DOHH2 (cell line): ENCODE measurements at regions not wholly inside any gene's neighbourhood (a gene's known extent, or its start where the extent isn't known, plus 50 kb on each side); places are given as distances from the start of the nearest gene placed in this dataset.

Source experiments
- H3F3A ChIP-seq: fragments of 200-600 bp; sonication (generic), shearing (Covaris generic); 2 replicates; pipeline ENCODE4 v1.6.0; 2016; ENCODE audit warnings: antibody characterized with exemption, mild to moderate bottlenecking; ENCODE audit not compliant: control insufficient read depth, insufficient read depth
- H3K27ac ChIP-seq: fragments of 200-600 bp; sonication (generic); 2 replicates; pipeline ENCODE4 v1.5.1; 2014; ENCODE audit warnings: low read depth, mild to moderate bottlenecking, low read length, moderate library complexity
- H3K27me3 ChIP-seq: fragments of 200-600 bp; sonication (generic); 2 replicates; pipeline ENCODE4 v1.6.1; 2014; ENCODE audit warnings: mild to moderate bottlenecking, low read length, mixed read lengths; ENCODE audit not compliant: control insufficient read depth
- H3K36me3 ChIP-seq: fragments of 200-600 bp; sonication (generic); 2 replicates; pipeline ENCODE4 v1.6.1; 2014; ENCODE audit warnings: mild to moderate bottlenecking, low read length, moderate library complexity, mixed read lengths; ENCODE audit not compliant: control insufficient read depth
- H3K4me1 ChIP-seq: fragments of 200-600 bp; sonication (generic); 2 replicates; pipeline ENCODE4 v1.6.1; 2014; ENCODE audit warnings: mild to moderate bottlenecking, low read length, mixed read lengths; ENCODE audit not compliant: control insufficient read depth
- H3K4me2 ChIP-seq: fragments of 200-600 bp; sonication (generic); 2 replicates; pipeline ENCODE4 v1.6.0; 2014; ENCODE audit warnings: mild to moderate bottlenecking, low read length, moderate library complexity
- H3K4me3 ChIP-seq: fragments of 200-600 bp; sonication (generic); 2 replicates; pipeline ENCODE4 v1.5.1; 2014; ENCODE audit warnings: mild to moderate bottlenecking, low read length, mixed read lengths
- H3K79me2 ChIP-seq: fragments of 200-600 bp; sonication (generic); 2 replicates; pipeline ENCODE4 v1.6.1; 2014; ENCODE audit warnings: mild to moderate bottlenecking, low read length, mixed read lengths; ENCODE audit not compliant: control insufficient read depth
- H3K9me2 ChIP-seq: fragments of 200-600 bp; sonication (generic); replicated peaks from 2 replicates; pipeline ENCODE4 v1.6.1; 2014; ENCODE audit warnings: mild to moderate bottlenecking, low read length, mixed read lengths; ENCODE audit not compliant: control insufficient read depth
- H3K9me3 ChIP-seq: fragments of 200-600 bp; sonication (generic); 2 replicates; pipeline ENCODE4 v1.6.1; 2014; ENCODE audit warnings: antibody characterized with exemption, low read length, mixed read lengths; ENCODE audit not compliant: control insufficient read depth, insufficient read depth
- H4K20me1 ChIP-seq: fragments of 200-600 bp; sonication (generic); 2 replicates; pipeline ENCODE4 v1.6.0; 2014; ENCODE audit warnings: low read depth, mild to moderate bottlenecking, antibody characterized with exemption, low read length, moderate library complexity; ENCODE audit not compliant: control insufficient read depth, insufficient read depth
- CTCF ChIP-seq: fragments of 200-600 bp; sonication (generic); IDR thresholded peaks from one replicate; pipeline ENCODE4 v1.5.1; 2014; ENCODE audit warnings: antibody characterized with exemption, mild to moderate bottlenecking, low read depth, low read length; ENCODE audit not compliant: poor library complexity, severe bottlenecking
- EZH2phosphoT487 ChIP-seq: fragments of 200-600 bp; sonication (generic); IDR thresholded peaks from 2 replicates; pipeline ENCODE4 v1.6.1; 2017; ENCODE audit warnings: borderline replicate concordance, mild to moderate bottlenecking, antibody characterized with exemption, low read length, moderate library complexity, mixed read lengths

GRCh38 chr3:25960776-25961175, 170.9 kb downstream of the OXSM start:
- TF ChIP-seq CTCF (no peak), EZH2phosphoT487 (no peak)
- no peak overlapping the region for H3K27ac ChIP-seq
- no peaks in the 10 kb centered on the region; the same call in 1 of the 2 replicates for H3K9me2 ChIP-seq
- no peaks in the 10 kb centered on the region for H3F3A ChIP-seq
- no peaks in the 10 kb centered on the region for H3K9me3 ChIP-seq
- H3K36me3 ChIP-seq: no peaks in the 10 kb centered on the region
- peaks cover 5% of the 10 kb centered on the region; the same call in 1 of the 2 replicates for H3K4me1 ChIP-seq
- H3K79me2 ChIP-seq: no peaks in the 10 kb centered on the region
- H3K4me3 ChIP-seq: no peak overlapping the region
- H3K27me3 ChIP-seq: no peaks in the 10 kb centered on the region
- H4K20me1 ChIP-seq: no peaks in the 10 kb centered on the region
- no peak overlapping the region for H3K4me2 ChIP-seq

- H3K4me2 ChIP-seq: no peak overlapping the region
- H3K9me2 ChIP-seq: no peaks in the 10 kb centered on the region; the same call in 1 of the 2 replicates
- H3K36me3 ChIP-seq: no peaks in the 10 kb centered on the region
- H4K20me1 ChIP-seq: no peaks in the 10 kb centered on the region
- no peaks in the 10 kb centered on the region for H3K9me3 ChIP-seq
- H3K79me2 ChIP-seq: no peaks in the 10 kb centered on the region
- H3K4me3 ChIP-seq: no peak overlapping the region
- H3F3A ChIP-seq: no peaks in the 10 kb centered on the region
- no peak overlapping the region for H3K27ac ChIP-seq
- peaks cover 4% of the 10 kb centered on the region; the same call in 1 of the 2 replicates for H3K4me1 ChIP-seq
- no peak for TF ChIP-seq CTCF
- TF ChIP-seq EZH2phosphoT487: no peak
- no peaks in the 10 kb centered on the region for H3K27me3 ChIP-seq
Measured at GRCh38 chr3:25962255-25962654, 172.4 kb downstream of the OXSM start.

- no peaks in the 10 kb centered on the region for H3F3A ChIP-seq
- no peaks in the 10 kb centered on the region for H3K27me3 ChIP-seq
- no peak overlapping the region for H3K4me2 ChIP-seq
- no peaks in the 10 kb centered on the region for H3K4me1 ChIP-seq
- no peaks in the 10 kb centered on the region for H3K79me2 ChIP-seq
- no peaks in the 10 kb centered on the region for H3K36me3 ChIP-seq
- no peak overlapping the region for H3K27ac ChIP-seq
- TF ChIP-seq EZH2phosphoT487: no peak
- no peak for TF ChIP-seq CTCF
- no peaks in the 10 kb centered on the region for H3K9me2 ChIP-seq
- H3K9me3 ChIP-seq: no peaks in the 10 kb centered on the region
- no peak overlapping the region for H3K4me3 ChIP-seq
- H4K20me1 ChIP-seq: no peaks in the 10 kb centered on the region
Measured at GRCh38 chr3:25964141-25964540, 174.3 kb downstream of the OXSM start.
